22Rv1 (cell line): ENCODE measurements at regions not wholly inside any gene's neighbourhood (a gene's known extent, or its start where the extent isn't known, plus 50 kb on each side); places are given as distances from the start of the nearest gene placed in this dataset.

Experiments used
- CTCF ChIP-seq: fragments of 450-650 bp; IDR thresholded peaks from 2 replicates; pipeline ENCODE4 v1.5.1; 2017; ENCODE audit warnings: mild to moderate bottlenecking
- ZFX ChIP-seq: fragments of 450-650 bp; IDR thresholded peaks from 2 replicates; pipeline ENCODE4 v1.6.1; 2017; ENCODE audit warnings: antibody characterized with exemption, borderline replicate concordance

GRCh38 chr15:72936691-72937679, 115.3 kb upstream of the NEO1 start:
- no peak for TF ChIP-seq CTCF
- no peak for TF ChIP-seq ZFX
